ENCODE measurements at regions not wholly inside any gene's neighbourhood (a gene's known extent, or its start where the extent isn't known, plus 50 kb on each side); places are given as distances from the start of the nearest gene placed in this dataset.

DNA sequence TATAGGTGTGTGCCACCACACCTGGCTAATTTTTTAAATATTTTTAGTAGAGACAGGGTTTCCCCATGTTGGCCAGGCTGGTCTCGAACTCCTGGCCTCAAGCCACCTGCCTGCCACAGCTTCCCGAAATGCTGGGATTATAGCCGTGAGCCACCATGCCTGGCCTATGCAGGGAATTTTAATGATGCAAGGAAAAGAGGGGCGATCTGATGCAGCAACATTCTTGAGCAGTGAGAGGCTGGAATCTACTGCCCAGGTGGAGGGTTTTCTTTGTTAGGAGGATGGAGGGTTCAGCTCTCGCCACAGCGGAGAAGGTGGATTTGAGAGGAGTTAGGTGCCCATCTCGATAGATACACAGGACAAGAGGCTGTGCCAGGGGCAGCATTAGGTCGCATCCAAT lies 332.3 kb downstream of the GATA3 start:
- H3K36me3 Mint-ChIP-seq (ENCODE audit: insufficient read depth), result no peaks in the 10 kb centered on the region
- no peak for DNase-seq (ENCODE audit: low spot score, unreplicated experiment)
- H3K4me1 Mint-ChIP-seq (ENCODE audit: low read depth), result no peaks in the 10 kb centered on the region
- H3K27me3 Mint-ChIP-seq, result peaks cover 55% of the 10 kb centered on the region
- H3K4me3 Mint-ChIP-seq (ENCODE audit: low read depth), result no peak overlapping the region
- H3K27ac Mint-ChIP-seq, result no peak overlapping the region
- H3K9me3 Mint-ChIP-seq (ENCODE audit: low read depth), result peaks cover 3% of the 10 kb centered on the region
- no peak for TF ChIP-seq CTCF (IDR thresholded peaks at IDR 0.05; ENCODE audit: unreplicated experiment)

GRCh38 chr10:8389630-8390029 lies 335.1 kb downstream of the GATA3 start:
- Mint-ChIP-seq H3K27me3 (peaks cover 62% of the 10 kb centered on the region), H3K9me3 (ENCODE audit: low read depth) (peaks cover 3% of the 10 kb centered on the region), H3K36me3 (ENCODE audit: insufficient read depth) (no peaks in the 10 kb centered on the region), H3K27ac (no peak overlapping the region), H3K4me1 (ENCODE audit: low read depth) (no peaks in the 10 kb centered on the region), H3K4me3 (ENCODE audit: low read depth) (no peak overlapping the region)
- DNase-seq (ENCODE audit: low spot score, unreplicated experiment), result no peak
- no peak for TF ChIP-seq CTCF (IDR thresholded peaks at IDR 0.05; ENCODE audit: unreplicated experiment)

- Mint-ChIP-seq H3K4me3 (ENCODE audit: low read depth) (no peak overlapping the region), H3K36me3 (ENCODE audit: insufficient read depth) (no peaks in the 10 kb centered on the region), H3K27ac (no peak overlapping the region), H3K27me3 (peaks cover 55% of the 10 kb centered on the region), H3K9me3 (ENCODE audit: low read depth) (no peaks in the 10 kb centered on the region), H3K4me1 (ENCODE audit: low read depth) (no peaks in the 10 kb centered on the region)
- TF ChIP-seq CTCF (IDR thresholded peaks at IDR 0.05; ENCODE audit: unreplicated experiment), result no peak
- DNase-seq (ENCODE audit: low spot score, unreplicated experiment), result no peak
Measured at GRCh38 chr10:8392216-8392615, 337.7 kb downstream of the GATA3 start.

GRCh38 chr10:8393531-8393930 lies 339.0 kb downstream of the GATA3 start:
- TF ChIP-seq CTCF (IDR thresholded peaks at IDR 0.05; ENCODE audit: unreplicated experiment), result no peak
- H3K27ac Mint-ChIP-seq, result no peak overlapping the region

GRCh38 chr10:8396675-8397074 lies 342.2 kb downstream of the GATA3 start:
- H3K4me1 Mint-ChIP-seq (ENCODE audit: low read depth), result no peaks in the 10 kb centered on the region
- H3K4me3 Mint-ChIP-seq (ENCODE audit: low read depth), result no peak overlapping the region
- no peak for DNase-seq (ENCODE audit: low spot score, unreplicated experiment)
- no peak for TF ChIP-seq CTCF (IDR thresholded peaks at IDR 0.05; ENCODE audit: unreplicated experiment)
- H3K27me3 Mint-ChIP-seq, result peaks cover 59% of the 10 kb centered on the region
- H3K36me3 Mint-ChIP-seq (ENCODE audit: insufficient read depth), result no peaks in the 10 kb centered on the region
- H3K9me3 Mint-ChIP-seq (ENCODE audit: low read depth), result no peaks in the 10 kb centered on the region
- no peak overlapping the region for H3K27ac Mint-ChIP-seq

More at GRCh38 chr10:8393531-8393930, 339.0 kb downstream of the GATA3 start:
- no peak for DNase-seq (ENCODE audit: low spot score, unreplicated experiment)
- peaks cover 50% of the 10 kb centered on the region for H3K27me3 Mint-ChIP-seq
- H3K4me1 Mint-ChIP-seq (ENCODE audit: low read depth), result no peaks in the 10 kb centered on the region
- H3K9me3 Mint-ChIP-seq (ENCODE audit: low read depth), result no peaks in the 10 kb centered on the region
- H3K4me3 Mint-ChIP-seq (ENCODE audit: low read depth), result no peak overlapping the region
- no peaks in the 10 kb centered on the region for H3K36me3 Mint-ChIP-seq (ENCODE audit: insufficient read depth)

Data from progenitor cell of endocrine pancreas (in vitro differentiated cells).